Nephron progenitor cell (in vitro differentiated cells): ENCODE measurements at regions not wholly inside any gene's neighbourhood (a gene's known extent, or its start where the extent isn't known, plus 50 kb on each side); places are given as distances from the start of the nearest gene placed in this dataset.

Source experiments
- DNase-seq: peaks from one replicate; pipeline ENCODE4 v3.0.0; 2021
- H3K27ac Mint-ChIP-seq: 2 replicates; pipeline ENCODE4 v1.8.0; 2021; ENCODE audit warnings: mild to moderate bottlenecking, moderate library complexity, mixed read lengths
- H3K27me3 Mint-ChIP-seq: 2 replicates; pipeline ENCODE4 v1.8.0; 2021; ENCODE audit warnings: mild to moderate bottlenecking, low read depth, mixed read lengths; ENCODE audit not compliant: poor library complexity
- H3K36me3 Mint-ChIP-seq: 2 replicates; pipeline ENCODE4 v1.8.0; 2021; ENCODE audit warnings: low read depth, mixed read lengths
- H3K4me1 Mint-ChIP-seq: 2 replicates; pipeline ENCODE4 v1.8.0; 2021; ENCODE audit warnings: mixed read lengths
- H3K4me3 Mint-ChIP-seq: 2 replicates; pipeline ENCODE4 v1.8.0; 2021; ENCODE audit warnings: mild to moderate bottlenecking, moderate library complexity, mixed read lengths
- H3K9me3 Mint-ChIP-seq: 2 replicates; pipeline ENCODE4 v1.8.0; 2021; ENCODE audit warnings: mild to moderate bottlenecking, moderate library complexity, mixed read lengths
- TF ChIP-seq, protein P1 (sequence below): fragments of 200-600 bp; sonication (generic); IDR thresholded peaks from 2 replicates; pipeline ENCODE4 v1.5.0; 2021; ENCODE audit warnings: antibody characterized with exemption

GRCh38 chr13:70889163-70889562 lies 780.9 kb upstream of the KLHL1 start:
- peaks cover 7% of the 10 kb centered on the region for H3K9me3 Mint-ChIP-seq
- no peak overlapping the region for H3K4me3 Mint-ChIP-seq
- H3K4me1 Mint-ChIP-seq, result no peaks in the 10 kb centered on the region
- TF ChIP-seq, protein P1, sequence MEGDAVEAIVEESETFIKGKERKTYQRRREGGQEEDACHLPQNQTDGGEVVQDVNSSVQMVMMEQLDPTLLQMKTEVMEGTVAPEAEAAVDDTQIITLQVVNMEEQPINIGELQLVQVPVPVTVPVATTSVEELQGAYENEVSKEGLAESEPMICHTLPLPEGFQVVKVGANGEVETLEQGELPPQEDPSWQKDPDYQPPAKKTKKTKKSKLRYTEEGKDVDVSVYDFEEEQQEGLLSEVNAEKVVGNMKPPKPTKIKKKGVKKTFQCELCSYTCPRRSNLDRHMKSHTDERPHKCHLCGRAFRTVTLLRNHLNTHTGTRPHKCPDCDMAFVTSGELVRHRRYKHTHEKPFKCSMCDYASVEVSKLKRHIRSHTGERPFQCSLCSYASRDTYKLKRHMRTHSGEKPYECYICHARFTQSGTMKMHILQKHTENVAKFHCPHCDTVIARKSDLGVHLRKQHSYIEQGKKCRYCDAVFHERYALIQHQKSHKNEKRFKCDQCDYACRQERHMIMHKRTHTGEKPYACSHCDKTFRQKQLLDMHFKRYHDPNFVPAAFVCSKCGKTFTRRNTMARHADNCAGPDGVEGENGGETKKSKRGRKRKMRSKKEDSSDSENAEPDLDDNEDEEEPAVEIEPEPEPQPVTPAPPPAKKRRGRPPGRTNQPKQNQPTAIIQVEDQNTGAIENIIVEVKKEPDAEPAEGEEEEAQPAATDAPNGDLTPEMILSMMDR, result no peak
- H3K27me3 Mint-ChIP-seq, result no peaks in the 10 kb centered on the region
- no peak for DNase-seq
- H3K36me3 Mint-ChIP-seq, result no peaks in the 10 kb centered on the region
- H3K27ac Mint-ChIP-seq, result no peak overlapping the region

DNA sequence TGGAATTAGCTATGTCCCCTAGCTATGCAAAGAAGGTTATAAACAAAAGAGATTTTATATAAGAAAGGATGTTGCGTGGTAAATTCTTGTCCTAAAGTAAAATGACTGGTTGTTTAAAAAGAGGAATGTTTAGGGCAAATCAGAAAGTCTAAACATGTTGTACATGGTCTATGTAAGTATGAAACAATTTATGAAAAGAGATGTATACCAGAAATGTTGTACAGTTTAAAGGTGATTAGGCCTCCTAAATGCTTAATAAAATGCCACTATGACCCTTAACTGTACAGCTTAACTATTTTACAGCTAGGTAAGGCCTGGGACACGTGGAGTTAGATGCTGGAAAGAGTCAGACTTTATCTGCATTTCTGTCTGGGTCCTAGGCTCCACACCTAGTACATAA lies 775.9 kb upstream of the KLHL1 start:
- Mint-ChIP-seq H3K4me3 (no peak overlapping the region), H3K9me3 (peaks cover 18% of the 10 kb centered on the region), H3K27me3 (no peaks in the 10 kb centered on the region), H3K4me1 (no peaks in the 10 kb centered on the region), H3K36me3 (no peaks in the 10 kb centered on the region), H3K27ac (no peak overlapping the region)
- TF ChIP-seq, protein P1, result no peak
- no peak for DNase-seq

DNA sequence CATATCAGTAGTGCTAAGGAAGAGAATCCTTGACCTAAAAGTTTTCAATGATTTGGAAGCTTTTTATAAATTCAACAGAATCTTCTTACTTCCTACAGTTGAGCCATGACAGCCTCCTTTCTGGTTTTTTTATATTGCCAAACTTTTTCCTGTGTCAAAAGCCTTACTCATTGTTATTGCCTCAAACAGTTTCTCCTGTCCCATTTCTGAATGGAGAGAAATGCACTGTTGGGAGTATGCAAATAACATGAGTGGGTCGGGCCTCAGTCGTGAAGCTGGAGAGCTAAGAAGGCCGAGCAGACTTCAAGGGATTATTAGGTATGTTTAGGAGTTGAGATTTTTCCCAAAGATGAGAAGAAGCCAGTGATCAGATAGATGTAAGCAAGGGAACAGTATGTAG lies 766.4 kb upstream of the KLHL1 start:
- no peaks in the 10 kb centered on the region for H3K36me3 Mint-ChIP-seq
- H3K4me1 Mint-ChIP-seq, result no peaks in the 10 kb centered on the region
- no peaks in the 10 kb centered on the region for H3K27me3 Mint-ChIP-seq
- no peak overlapping the region for H3K4me3 Mint-ChIP-seq
- H3K9me3 Mint-ChIP-seq, result no peaks in the 10 kb centered on the region
- no peak for DNase-seq
- no peak overlapping the region for H3K27ac Mint-ChIP-seq
- TF ChIP-seq, protein P1, result no peak

GRCh38 chr13:70864731-70865130 lies 756.5 kb upstream of the KLHL1 start:
- DNase-seq, result no peak
- TF ChIP-seq, protein P1, result no peak
- Mint-ChIP-seq H3K27me3 (no peaks in the 10 kb centered on the region), H3K4me1 (no peaks in the 10 kb centered on the region), H3K4me3 (no peak overlapping the region), H3K27ac (no peak overlapping the region), H3K9me3 (peaks cover 3% of the 10 kb centered on the region), H3K36me3 (no peaks in the 10 kb centered on the region)

- TF ChIP-seq, protein P1, result no peak
- H3K27ac Mint-ChIP-seq, result no peak overlapping the region
- DNase-seq, result no peak
- H3K9me3 Mint-ChIP-seq, result peaks cover 3% of the 10 kb centered on the region
- no peaks in the 10 kb centered on the region for H3K36me3 Mint-ChIP-seq
- peaks cover 2% of the 10 kb centered on the region for H3K27me3 Mint-ChIP-seq
- H3K4me3 Mint-ChIP-seq, result no peak overlapping the region
- H3K4me1 Mint-ChIP-seq, result no peaks in the 10 kb centered on the region
Measured at GRCh38 chr13:70856711-70857110, 748.5 kb upstream of the KLHL1 start.

GRCh38 chr13:70856025-70856424 lies 747.8 kb upstream of the KLHL1 start:
- peaks cover 2% of the 10 kb centered on the region for H3K27me3 Mint-ChIP-seq
- H3K9me3 Mint-ChIP-seq, result no peaks in the 10 kb centered on the region
- DNase-seq, result no peak
- no peaks in the 10 kb centered on the region for H3K36me3 Mint-ChIP-seq
- TF ChIP-seq, protein P1, result no peak
- no peaks in the 10 kb centered on the region for H3K4me1 Mint-ChIP-seq
- H3K27ac Mint-ChIP-seq, result no peak overlapping the region
- H3K4me3 Mint-ChIP-seq, result no peak overlapping the region
